ENCODE measurements at regions not wholly inside any gene's neighbourhood (a gene's known extent, or its start where the extent isn't known, plus 50 kb on each side); places are given as distances from the start of the nearest gene placed in this dataset.
"Not testable (repeated sequence)": the region's sequence is repeated elsewhere in the genome, so short reads cannot be mapped to it uniquely, and the experiment has no call there.

- no peak for DNase-seq
Measured at GRCh38 chr21:31531967-31532366, 127.5 kb upstream of the SOD1 start.

DNA sequence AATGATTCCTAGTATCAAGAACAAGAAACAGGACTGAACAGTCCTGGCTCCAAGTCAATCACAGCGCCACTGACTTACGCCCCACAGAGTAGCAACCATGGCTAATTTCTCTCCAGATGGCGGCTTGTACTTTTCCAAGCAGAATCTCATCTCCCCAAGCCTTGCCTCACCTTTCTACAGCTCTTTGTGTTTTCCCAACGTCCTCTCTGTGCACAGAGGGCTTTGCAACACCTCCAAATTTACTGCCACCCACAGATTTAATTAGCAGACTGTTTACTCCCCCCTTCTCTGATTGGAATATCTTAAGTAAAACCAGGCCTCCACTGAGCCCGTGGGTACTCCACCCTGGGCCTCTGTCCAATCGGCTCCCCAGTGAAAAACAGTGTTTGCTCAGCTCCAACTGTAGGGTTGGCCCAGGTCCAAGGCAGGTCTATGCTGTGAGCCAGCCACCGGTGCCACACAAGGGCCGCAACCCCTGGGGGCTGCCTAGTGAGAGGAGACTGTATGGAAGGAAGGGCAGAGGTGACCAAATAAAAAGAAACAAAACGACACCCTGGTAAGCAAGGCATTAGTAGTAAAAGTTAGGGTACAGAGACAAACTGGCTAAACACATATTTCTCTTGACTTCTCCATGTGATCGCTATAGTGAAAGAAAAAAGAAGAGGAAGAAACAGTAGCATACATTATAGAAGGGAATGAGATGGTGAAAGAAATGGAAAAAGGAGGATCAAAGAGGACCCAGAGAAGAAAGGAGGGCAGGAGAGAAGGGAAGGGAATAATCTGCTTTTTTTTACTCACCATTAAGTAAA is 128.4 kb upstream of the SOD1 start:
- peak; percentile 54 for DNase-seq

- DNase-seq, result no peak
Measured at GRCh38 chr21:31530364-31530763, 129.1 kb upstream of the SOD1 start.

GRCh38 chr21:31529406-31529805 is 130.1 kb upstream of the SOD1 start:
- DNase-seq, result no peak

DNA sequence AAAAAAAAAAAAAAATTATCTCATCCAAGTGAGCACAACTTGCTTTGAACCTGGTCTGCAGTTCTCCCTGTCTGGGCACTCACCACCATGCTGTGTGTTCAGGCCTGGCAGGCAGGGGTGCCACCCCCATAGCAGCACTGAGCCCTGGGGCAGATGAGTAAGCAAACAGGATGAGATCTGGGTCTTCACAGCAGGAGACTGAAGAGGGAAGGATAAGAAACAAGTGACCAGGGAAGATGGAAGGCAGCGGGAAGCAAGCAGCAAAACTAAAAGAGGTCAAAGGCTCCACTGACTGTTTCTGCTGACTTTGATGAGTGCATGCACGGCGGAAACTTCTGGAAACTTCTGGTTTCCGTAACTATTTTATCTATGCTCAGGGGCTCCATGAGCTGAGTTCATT is 133.5 kb upstream of the SOD1 start:
- no peak for DNase-seq

DNA sequence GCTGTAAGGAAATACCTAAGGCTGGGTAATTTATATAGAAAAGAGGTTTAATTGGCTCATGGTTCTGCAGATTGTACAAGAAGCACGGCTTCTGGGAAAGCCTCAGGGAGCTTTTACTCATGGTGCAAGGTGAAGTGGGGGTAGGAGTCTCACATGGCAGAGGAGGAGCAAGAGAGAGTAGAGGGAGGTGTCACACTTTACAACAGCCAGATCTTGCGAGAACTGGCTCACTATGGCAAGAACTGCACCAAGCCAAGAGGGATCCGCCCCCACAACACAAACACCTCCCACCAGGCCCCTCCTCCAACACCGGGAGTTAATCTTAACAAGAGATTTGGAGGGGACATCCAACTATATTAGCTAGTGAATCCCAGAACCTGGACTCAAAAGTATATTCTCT is 135.4 kb upstream of the SOD1 start:
- no peak for DNase-seq

GRCh38 chr21:31521515-31521914 is 138.0 kb upstream of the SOD1 start:
- no peak for DNase-seq

DNA sequence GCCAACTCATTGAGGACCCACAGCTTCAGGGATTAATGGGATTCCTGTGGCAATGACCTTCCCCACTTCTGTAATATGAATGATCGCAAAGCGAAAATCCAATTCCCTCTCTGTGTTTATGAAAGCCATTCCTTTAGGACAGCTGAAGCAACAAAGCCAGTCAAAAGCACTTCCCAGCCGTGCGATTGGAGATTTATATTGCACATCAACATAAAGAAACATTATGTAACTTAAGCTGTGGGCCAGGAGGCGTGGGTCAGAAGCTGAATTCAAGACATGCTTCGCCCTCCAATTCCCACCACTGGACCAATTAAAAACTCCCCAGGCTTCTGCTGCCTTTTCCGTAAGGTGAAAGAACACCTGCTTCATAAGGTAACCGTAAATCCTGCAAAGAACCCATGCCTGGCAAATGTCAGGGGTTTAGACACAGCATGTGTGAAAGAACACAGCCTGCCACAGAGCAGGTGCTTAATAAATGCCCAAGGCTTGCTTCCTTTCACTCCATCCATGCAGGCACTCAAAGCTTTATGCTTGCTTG is 138.9 kb upstream of the SOD1 start:
- DNase-seq, result peak; percentile 65

DNA sequence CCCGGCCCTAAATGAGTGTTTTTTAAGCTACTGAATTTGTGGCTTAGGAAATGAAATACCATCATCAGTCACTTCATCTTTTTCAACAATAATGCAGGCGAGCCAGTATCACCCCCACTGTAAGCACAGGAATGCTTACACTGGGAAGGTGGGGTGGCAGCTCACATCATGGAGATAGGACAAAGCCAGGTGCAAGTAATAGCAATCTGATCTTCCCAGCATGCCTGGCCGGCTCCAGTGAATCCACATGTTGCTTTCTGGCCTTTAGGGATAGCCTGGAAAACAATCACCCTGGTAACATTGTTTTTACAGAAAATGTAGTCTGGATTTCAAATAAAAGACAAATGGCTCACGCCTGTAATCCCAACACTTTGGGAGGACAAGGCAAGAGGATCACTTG is 140.9 kb upstream of the SOD1 start:
- no peak for DNase-seq

DNA sequence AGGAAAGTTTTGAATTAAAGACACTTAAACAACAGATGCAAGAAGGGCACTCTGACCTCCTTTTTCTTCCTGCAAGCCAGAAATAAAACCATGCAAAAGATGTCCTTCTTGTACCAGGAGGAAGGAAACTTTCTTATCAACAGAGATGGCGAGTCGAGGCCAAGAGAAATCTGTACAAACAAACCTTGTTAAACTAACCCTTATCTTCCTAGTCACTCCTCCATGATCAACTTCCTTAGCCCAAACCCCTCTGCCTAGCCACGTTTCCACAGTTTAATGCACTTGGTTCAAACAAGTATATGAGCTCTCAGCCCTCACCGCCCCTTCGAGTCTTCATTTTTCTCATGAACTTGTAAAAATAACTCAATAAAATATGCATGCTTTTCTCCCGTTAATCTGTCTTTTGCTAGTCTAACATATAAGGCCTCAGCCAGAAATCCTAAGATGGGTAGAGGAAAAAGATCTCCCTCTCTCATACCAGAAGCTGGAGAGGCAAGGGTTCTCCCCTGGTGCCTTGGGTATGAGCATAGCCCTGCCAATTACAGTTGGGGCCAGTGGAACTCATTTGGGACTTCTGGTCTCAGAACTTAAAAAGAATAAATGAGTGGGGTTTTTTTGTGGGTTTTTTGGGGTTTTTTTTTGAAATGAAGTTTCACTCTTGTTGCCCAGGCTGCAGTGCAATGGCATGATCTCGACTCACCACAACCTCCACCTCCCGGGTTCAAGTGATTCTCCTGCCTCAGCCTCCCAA is 141.7 kb upstream of the SOD1 start:
- DNase-seq, result no peak

DNA sequence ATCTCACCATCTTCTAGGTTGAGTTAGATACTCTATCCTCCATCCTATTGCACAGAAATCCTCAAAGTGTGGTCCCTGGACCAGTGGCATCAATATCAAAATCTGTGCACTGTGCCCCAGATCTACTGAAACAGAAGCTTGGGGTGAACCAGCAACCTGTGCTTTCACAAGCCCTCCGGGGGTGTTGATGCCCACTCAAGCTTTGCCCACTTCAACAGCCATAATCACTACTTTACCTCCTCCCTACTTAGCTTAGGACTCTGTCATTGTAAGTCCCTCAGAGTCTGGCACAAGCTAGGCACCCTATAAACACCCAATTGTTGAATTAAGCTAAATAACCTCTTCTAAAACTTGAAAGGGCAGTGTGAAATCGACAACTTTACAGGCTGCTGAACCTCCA is 144.2 kb upstream of the SOD1 start:
- DNase-seq, result no peak

- peak; percentile 63 for DNase-seq
Measured at GRCh38 chr21:31514598-31514997, 144.9 kb upstream of the SOD1 start.

DNA sequence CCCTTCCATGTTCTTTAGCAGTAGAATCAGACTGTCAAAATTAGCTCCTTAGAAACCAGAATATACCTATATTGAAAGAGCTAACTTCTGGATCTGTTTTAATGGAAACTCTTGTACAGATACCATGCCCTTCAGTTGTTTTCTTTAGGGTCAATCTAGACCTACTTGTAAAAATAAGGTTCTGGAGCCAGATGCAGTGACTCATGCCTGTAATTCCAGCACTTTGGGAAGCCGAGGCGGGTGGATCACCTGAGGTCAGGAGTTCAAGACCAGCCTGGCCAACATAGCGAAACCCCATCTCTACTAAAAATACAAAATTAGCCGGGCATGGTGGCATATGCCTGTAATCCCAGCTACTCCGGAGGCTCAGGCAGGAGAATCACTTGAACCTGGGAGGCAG is 146.0 kb upstream of the SOD1 start:
- not testable (repeated sequence) for DNase-seq

- not testable (repeated sequence) for DNase-seq
Measured at GRCh38 chr21:31511999-31512398, 147.5 kb upstream of the SOD1 start.

- DNase-seq, result no peak
Measured at GRCh38 chr21:31511258-31511657, 148.2 kb upstream of the SOD1 start.

GRCh38 chr21:31509194-31510017 is 150.1 kb upstream of the SOD1 start:
- peak; percentile 39 for DNase-seq

DNA sequence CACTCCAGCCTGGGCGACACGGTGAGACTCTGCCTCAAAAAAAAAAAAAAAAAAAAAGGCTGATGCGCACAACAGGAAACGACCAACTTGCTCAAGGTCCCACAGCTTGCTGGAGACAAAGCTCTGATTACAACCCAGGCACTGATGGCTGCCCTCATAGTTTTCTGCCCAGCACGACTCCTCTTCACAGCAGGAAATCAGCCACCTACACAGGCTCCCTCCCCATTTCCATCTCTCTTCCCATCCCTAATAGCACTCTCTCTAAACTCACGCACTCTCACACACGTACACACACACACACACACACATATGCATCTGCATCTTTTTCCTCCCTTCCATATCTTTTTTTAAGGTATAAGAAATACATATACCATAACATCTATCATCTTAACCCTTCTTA is 153.5 kb upstream of the SOD1 start:
- DNase-seq, result no peak

DNA sequence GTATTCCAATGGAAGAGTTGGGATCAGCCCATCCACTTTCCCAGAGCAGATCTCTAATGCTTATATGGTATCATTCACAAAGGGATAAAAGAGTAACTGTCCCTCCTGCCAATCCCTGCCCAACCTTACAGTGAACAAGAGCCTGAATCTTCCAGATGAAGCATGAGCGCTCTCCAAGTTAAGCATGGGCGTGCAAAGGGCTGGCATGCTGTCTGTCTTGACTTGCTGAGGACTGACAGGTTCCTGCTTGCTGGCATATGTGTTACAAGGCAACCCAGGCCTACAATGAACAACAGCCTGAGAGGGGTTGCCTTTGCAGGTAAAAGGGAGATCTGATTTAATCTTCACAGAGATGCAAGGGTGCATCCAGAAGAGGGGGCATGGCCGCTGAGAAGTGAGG is 155.6 kb upstream of the SOD1 start:
- peak; percentile 43 for DNase-seq

GRCh38 chr21:31503467-31503866 is 156.0 kb upstream of the SOD1 start:
- no peak for DNase-seq

- DNase-seq, result no peak
Measured at GRCh38 chr21:31502537-31503143, 156.9 kb upstream of the SOD1 start.

DNA sequence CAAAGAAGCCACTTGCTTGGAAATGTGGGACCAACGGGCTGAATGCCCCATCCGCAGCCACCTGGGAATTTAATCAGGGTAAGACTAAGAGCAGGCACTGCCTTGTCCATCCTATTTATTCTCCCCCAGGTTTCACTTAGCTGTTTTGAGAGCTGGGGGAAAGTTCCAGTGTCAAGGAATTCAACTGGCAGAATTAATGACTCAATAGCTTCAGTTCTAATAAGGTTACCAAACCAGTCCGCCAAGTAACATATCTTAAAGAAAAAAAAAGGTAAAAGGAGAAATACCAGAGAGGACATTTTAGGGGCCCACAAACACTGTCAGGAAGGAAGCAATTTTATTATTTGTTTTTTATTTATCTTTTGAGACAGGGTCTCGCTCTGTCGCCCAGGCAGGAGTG is 157.6 kb upstream of the SOD1 start:
- DNase-seq, result peak; percentile 55

- no peak for DNase-seq
Measured at GRCh38 chr21:31500982-31501381, 156.9 kb upstream of the TIAM1 start.

All from tongue (tissue), 1 donor.